ENCODE measurements at regions not wholly inside any gene's neighbourhood (a gene's known extent, or its start where the extent isn't known, plus 50 kb on each side); places are given as distances from the start of the nearest gene placed in this dataset.

- TF ChIP-seq POLR2A (IDR thresholded peaks at IDR 0.05) (no peak), CTCF (IDR thresholded peaks at IDR 0.05 in 4 of 5, conservative IDR thresholded peaks at IDR 0.05 in 1 of 5) (no peak)
- no peaks in the 10 kb centered on the region for H3K9me3 ChIP-seq
- H3K4me1 ChIP-seq, result no peaks in the 10 kb centered on the region
- intact Hi-C loops (cut with DNase I; ENCODE audit: low total_unique reads) (no loop called here), in situ Hi-C loops (cut with MboI; ENCODE audit: low sequenced_read_pairs in 4 of 4) (no loop called here)
- ATAC-seq (no peak), DNase-seq (no peak)
- H3K27me3 ChIP-seq, result no peaks in the 10 kb centered on the region
- H3K27ac ChIP-seq, result no peak overlapping the region
- no peaks in the 10 kb centered on the region for H3K36me3 ChIP-seq
- H3K4me3 ChIP-seq, result no peak overlapping the region
Observed at GRCh38 chr3:70731046-70731445, 418.6 kb upstream of the MDFIC2 start.

- Histone ChIP-seq H3K4me3 (no peak overlapping the region), H3K4me1 (no peaks in the 10 kb centered on the region), H3K27me3 (no peaks in the 10 kb centered on the region), H3K9me3 (no peaks in the 10 kb centered on the region), H3K27ac (no peak overlapping the region), H3K36me3 (no peaks in the 10 kb centered on the region)
- ATAC-seq (no peak), DNase-seq (no peak)
- in situ Hi-C loops (cut with MboI; ENCODE audit: low sequenced_read_pairs in 4 of 4) (no loop called here), intact Hi-C loops (cut with DNase I; ENCODE audit: low total_unique reads) (no loop called here)
- no peak for TF ChIP-seq POLR2A (IDR thresholded peaks at IDR 0.05)
- TF ChIP-seq CTCF (IDR thresholded peaks at IDR 0.05 in 4 of 5, conservative IDR thresholded peaks at IDR 0.05 in 1 of 5), result no peak
Observed at GRCh38 chr3:70729845-70730244, 417.4 kb upstream of the MDFIC2 start.

GRCh38 chr3:70728311-70728710 is 415.9 kb upstream of the MDFIC2 start:
- Histone ChIP-seq H3K9me3 (no peaks in the 10 kb centered on the region), H3K4me3 (no peak overlapping the region), H3K36me3 (no peaks in the 10 kb centered on the region), H3K27ac (no peak overlapping the region), H3K4me1 (no peaks in the 10 kb centered on the region), H3K27me3 (no peaks in the 10 kb centered on the region)
- no peak for TF ChIP-seq POLR2A (IDR thresholded peaks at IDR 0.05)
- no peak for TF ChIP-seq CTCF (IDR thresholded peaks at IDR 0.05 in 4 of 5, conservative IDR thresholded peaks at IDR 0.05 in 1 of 5)
- no peak for ATAC-seq
- no peak for DNase-seq
- intact Hi-C loops (cut with DNase I; ENCODE audit: low total_unique reads), result no loop called here
- in situ Hi-C loops (cut with MboI; ENCODE audit: low sequenced_read_pairs in 4 of 4), result no loop called here

GRCh38 chr3:70726961-70727360 is 414.5 kb upstream of the MDFIC2 start:
- DNase-seq, result no peak
- no peak for TF ChIP-seq POLR2A (IDR thresholded peaks at IDR 0.05)
- TF ChIP-seq CTCF (IDR thresholded peaks at IDR 0.05 in 4 of 5, conservative IDR thresholded peaks at IDR 0.05 in 1 of 5), result no peak
- no peaks in the 10 kb centered on the region for H3K36me3 ChIP-seq
- intact Hi-C loops (cut with DNase I; ENCODE audit: low total_unique reads) (no loop called here), in situ Hi-C loops (cut with MboI; ENCODE audit: low sequenced_read_pairs in 4 of 4) (no loop called here)
- ATAC-seq, result no peak
- H3K4me3 ChIP-seq, result no peak overlapping the region
- no peak overlapping the region for H3K27ac ChIP-seq
- H3K4me1 ChIP-seq, result no peaks in the 10 kb centered on the region
- no peaks in the 10 kb centered on the region for H3K9me3 ChIP-seq
- no peaks in the 10 kb centered on the region for H3K27me3 ChIP-seq

Measured in gastrocnemius medialis (tissue), 4 donors.